Loucy (cell line): ENCODE measurements at regions not wholly inside any gene's neighbourhood (a gene's known extent, or its start where the extent isn't known, plus 50 kb on each side); places are given as distances from the start of the nearest gene placed in this dataset.

ENCODE experiments used
- H2AFZ ChIP-seq: fragments of 200-600 bp; sonication (generic); 2 replicates; pipeline ENCODE4 v1.6.0; 2016; ENCODE audit warnings: antibody characterized with exemption, mild to moderate bottlenecking, low read length, moderate library complexity
- H3F3A ChIP-seq: fragments of 200-600 bp; 2 replicates; pipeline ENCODE4 v1.6.0; 2016; ENCODE audit warnings: antibody characterized with exemption, low read depth, mild to moderate bottlenecking
- H3K27me3 ChIP-seq: fragments of 200-600 bp; sonication (generic); 2 replicates; pipeline ENCODE4 v1.6.1; 2014; ENCODE audit warnings: low read length, mild to moderate bottlenecking; ENCODE audit not compliant: insufficient read depth, poor library complexity, severe bottlenecking
- H3K36me3 ChIP-seq: fragments of 200-600 bp; sonication (generic); 2 replicates; pipeline ENCODE4 v1.6.1; 2016; ENCODE audit warnings: low read length; ENCODE audit not compliant: insufficient read depth
- H3K4me1 ChIP-seq: fragments of 200-600 bp; sonication (generic); 2 replicates; pipeline ENCODE4 v1.5.1; 2014; ENCODE audit warnings: low read length, mild to moderate bottlenecking; ENCODE audit not compliant: insufficient read depth, poor library complexity, severe bottlenecking
- H3K4me2 ChIP-seq: fragments of 200-600 bp; sonication (generic); 2 replicates; pipeline ENCODE4 v1.6.0; 2014; ENCODE audit warnings: antibody characterized with exemption, low read length, low read depth, mild to moderate bottlenecking; ENCODE audit not compliant: poor library complexity, severe bottlenecking
- H3K4me3 ChIP-seq: fragments of 200-600 bp; sonication (generic); 2 replicates; pipeline ENCODE4 v1.5.1; 2014; ENCODE audit warnings: low read length, mild to moderate bottlenecking, mixed read lengths; ENCODE audit not compliant: poor library complexity, severe bottlenecking
- H3K79me2 ChIP-seq: fragments of 200-600 bp; sonication (generic); 2 replicates; pipeline ENCODE4 v1.6.1; 2014; ENCODE audit warnings: low read length; ENCODE audit not compliant: insufficient read depth
- H3K9ac ChIP-seq: fragments of 200-600 bp; sonication (generic); 2 replicates; pipeline ENCODE4 v1.6.0; 2014; ENCODE audit warnings: mild to moderate bottlenecking, low read depth, low read length, moderate library complexity; ENCODE audit not compliant: poor library complexity, severe bottlenecking
- H3K9me2 ChIP-seq: fragments of 200-600 bp; sonication (generic); replicated peaks from 2 replicates; pipeline ENCODE4 v1.6.1; 2016; ENCODE audit warnings: low read depth, low read length, mixed read lengths
- H3K9me3 ChIP-seq: fragments of 200-600 bp; sonication (generic); 2 replicates; pipeline ENCODE4 v1.6.1; 2014; ENCODE audit warnings: mild to moderate bottlenecking, antibody characterized with exemption, low read length, low read depth; ENCODE audit not compliant: insufficient read depth
- H4K20me1 ChIP-seq: fragments of 200-600 bp; sonication (generic); 2 replicates; pipeline ENCODE4 v1.6.0; 2014; ENCODE audit warnings: antibody characterized with exemption, low read length, mild to moderate bottlenecking; ENCODE audit not compliant: insufficient read depth, poor library complexity, severe bottlenecking
- EZH2phosphoT487 ChIP-seq: fragments of 200-600 bp; IDR thresholded peaks from 2 replicates; pipeline ENCODE4 v1.6.1; 2018; ENCODE audit warnings: antibody characterized with exemption, mild to moderate bottlenecking, moderate library complexity, borderline replicate concordance
- TF ChIP-seq, protein P1 (sequence below): fragments of 200-600 bp; sonication (generic); conservative IDR thresholded peaks from 2 replicates; pipeline ENCODE4 v1.5.1; 2014; ENCODE audit warnings: mild to moderate bottlenecking, antibody characterized with exemption, low read length

DNA sequence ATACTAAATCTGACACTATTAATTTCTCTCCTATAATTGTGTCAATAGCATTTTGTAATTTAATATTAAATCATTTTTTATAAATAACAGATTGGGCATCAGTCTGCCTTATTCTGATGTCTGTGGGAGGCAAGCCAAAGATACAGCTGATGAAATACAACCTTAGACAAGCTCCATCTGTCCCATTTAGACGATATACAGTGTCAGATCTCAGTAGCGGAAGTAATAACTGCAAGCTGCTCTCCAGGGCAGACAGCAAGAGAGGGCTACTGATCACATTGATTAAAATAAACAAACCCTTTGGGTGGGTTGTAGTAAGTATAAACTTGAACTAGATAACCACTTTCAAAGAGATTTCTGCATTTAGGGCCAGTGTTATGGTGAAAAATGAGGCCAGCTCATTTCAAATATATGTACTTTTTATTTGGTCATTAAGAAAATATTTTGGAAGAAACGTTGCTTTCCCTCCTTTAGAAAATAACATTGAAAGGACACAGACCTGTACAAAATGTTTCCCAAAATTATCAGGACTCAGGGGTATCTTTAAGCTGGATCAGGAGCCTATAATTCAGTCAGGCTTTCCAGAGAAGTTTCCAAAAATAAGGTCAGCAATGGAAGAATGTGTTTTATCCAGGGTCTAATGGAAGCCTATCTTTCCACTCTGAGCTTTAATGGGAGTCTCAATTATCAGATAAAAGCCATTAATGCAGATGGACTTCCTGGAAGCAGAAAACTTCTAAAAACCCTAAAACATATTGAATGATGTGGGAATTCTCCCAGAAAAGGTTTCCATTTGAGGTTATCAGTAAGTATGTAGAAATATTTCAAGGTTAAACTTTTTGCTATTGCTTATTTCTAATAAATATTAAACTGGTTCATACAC, 1028.8 kb upstream of the IGFBP7 start:
- H4K20me1 ChIP-seq, result no peaks in the 10 kb centered on the region
- H3K27me3 ChIP-seq, result no peaks in the 10 kb centered on the region
- H3K9me3 ChIP-seq, result no peaks in the 10 kb centered on the region
- no peaks in the 10 kb centered on the region for H3F3A ChIP-seq
- H3K9ac ChIP-seq, result no peak overlapping the region
- no peak for TF ChIP-seq EZH2phosphoT487
- TF ChIP-seq, protein P1, sequence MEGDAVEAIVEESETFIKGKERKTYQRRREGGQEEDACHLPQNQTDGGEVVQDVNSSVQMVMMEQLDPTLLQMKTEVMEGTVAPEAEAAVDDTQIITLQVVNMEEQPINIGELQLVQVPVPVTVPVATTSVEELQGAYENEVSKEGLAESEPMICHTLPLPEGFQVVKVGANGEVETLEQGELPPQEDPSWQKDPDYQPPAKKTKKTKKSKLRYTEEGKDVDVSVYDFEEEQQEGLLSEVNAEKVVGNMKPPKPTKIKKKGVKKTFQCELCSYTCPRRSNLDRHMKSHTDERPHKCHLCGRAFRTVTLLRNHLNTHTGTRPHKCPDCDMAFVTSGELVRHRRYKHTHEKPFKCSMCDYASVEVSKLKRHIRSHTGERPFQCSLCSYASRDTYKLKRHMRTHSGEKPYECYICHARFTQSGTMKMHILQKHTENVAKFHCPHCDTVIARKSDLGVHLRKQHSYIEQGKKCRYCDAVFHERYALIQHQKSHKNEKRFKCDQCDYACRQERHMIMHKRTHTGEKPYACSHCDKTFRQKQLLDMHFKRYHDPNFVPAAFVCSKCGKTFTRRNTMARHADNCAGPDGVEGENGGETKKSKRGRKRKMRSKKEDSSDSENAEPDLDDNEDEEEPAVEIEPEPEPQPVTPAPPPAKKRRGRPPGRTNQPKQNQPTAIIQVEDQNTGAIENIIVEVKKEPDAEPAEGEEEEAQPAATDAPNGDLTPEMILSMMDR, result no peak
- H3K4me1 ChIP-seq, result no peaks in the 10 kb centered on the region
- H2AFZ ChIP-seq, result no peak overlapping the region
- H3K9me2 ChIP-seq, result no peaks in the 10 kb centered on the region
- H3K79me2 ChIP-seq, result no peaks in the 10 kb centered on the region
- no peak overlapping the region for H3K4me2 ChIP-seq
- H3K36me3 ChIP-seq, result no peaks in the 10 kb centered on the region
- no peak overlapping the region for H3K4me3 ChIP-seq

DNA sequence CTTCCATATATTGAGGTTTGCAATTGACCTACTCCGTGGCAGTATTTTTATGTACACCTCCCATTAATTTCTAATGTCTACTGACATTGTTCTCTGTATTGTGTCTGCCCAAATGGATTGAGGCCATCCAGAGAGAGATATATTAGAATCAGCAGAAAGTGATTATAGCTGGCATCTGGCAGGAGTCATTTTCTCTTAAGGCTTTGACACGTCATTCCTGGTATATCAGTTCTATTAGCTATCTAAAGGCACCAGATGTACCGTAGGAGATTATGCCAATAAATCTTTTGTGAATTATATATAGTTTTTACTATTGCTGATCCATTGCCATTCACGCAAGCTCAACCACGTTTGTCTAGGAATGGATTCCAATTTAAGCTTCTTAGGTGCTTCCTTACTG, 1026.4 kb upstream of the IGFBP7 start:
- Histone ChIP-seq H3K27me3 (no peaks in the 10 kb centered on the region), H3K36me3 (no peaks in the 10 kb centered on the region), H3K79me2 (no peaks in the 10 kb centered on the region), H3K9me3 (no peaks in the 10 kb centered on the region), H2AFZ (no peak overlapping the region), H3K4me3 (no peak overlapping the region), H3K4me1 (no peaks in the 10 kb centered on the region), H3F3A (no peaks in the 10 kb centered on the region), H3K9ac (no peak overlapping the region), H3K4me2 (no peak overlapping the region), H3K9me2 (no peaks in the 10 kb centered on the region), H4K20me1 (no peaks in the 10 kb centered on the region)
- no peak for TF ChIP-seq EZH2phosphoT487
- TF ChIP-seq, protein P1, result no peak

DNA sequence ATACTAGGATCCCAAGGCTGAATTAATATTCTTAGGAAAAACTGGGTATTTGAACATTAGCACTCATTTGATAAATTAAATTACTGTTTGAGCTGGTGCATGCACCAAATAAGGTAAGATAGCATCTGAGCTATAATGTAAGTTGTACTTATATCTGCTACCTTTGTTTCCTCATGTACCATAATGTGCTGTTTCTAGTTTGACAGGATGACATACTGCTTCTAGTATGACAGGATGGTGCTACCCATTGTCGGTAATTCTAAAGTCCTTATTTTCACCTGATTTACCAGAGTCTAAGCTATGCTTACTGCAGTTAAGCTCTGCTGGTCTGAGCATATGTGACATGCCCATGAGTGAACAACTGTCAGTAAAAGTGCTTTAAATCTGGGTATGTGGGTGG, 1017.5 kb upstream of the IGFBP7 start:
- Histone ChIP-seq H2AFZ (no peak overlapping the region), H3K4me2 (no peak overlapping the region), H4K20me1 (no peaks in the 10 kb centered on the region), H3F3A (no peaks in the 10 kb centered on the region), H3K9me2 (no peaks in the 10 kb centered on the region; the same call in 1 of the 2 replicates), H3K36me3 (no peaks in the 10 kb centered on the region), H3K27me3 (no peaks in the 10 kb centered on the region), H3K4me1 (no peaks in the 10 kb centered on the region), H3K4me3 (no peak overlapping the region), H3K9me3 (no peaks in the 10 kb centered on the region), H3K79me2 (no peaks in the 10 kb centered on the region), H3K9ac (no peak overlapping the region)
- TF ChIP-seq EZH2phosphoT487, result no peak

DNA sequence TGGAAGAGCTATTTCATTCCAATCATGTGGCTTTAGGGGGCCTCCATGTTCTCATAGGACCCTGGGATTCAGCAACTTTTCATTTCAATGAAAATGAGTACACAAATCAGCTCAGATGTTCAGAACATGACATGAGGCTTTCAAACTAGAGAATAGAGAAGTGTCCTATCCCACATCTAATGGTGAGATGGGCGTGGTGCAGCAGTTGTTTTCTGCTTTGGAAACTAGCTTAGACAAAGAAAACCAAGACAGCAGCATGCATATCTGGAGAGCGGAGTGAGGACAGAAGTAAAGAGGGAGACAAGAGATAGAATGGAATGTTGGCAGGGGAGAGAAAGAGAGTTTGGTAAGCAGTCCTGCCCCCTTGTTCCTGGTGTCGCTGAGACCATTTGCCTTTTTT, 1009.1 kb upstream of the IGFBP7 start:
- TF ChIP-seq, protein P1, result no peak
- TF ChIP-seq EZH2phosphoT487, result no peak
- Histone ChIP-seq H3K36me3 (no peaks in the 10 kb centered on the region), H3K4me1 (no peaks in the 10 kb centered on the region), H3K27me3 (no peaks in the 10 kb centered on the region), H2AFZ (no peak overlapping the region), H3K4me3 (no peak overlapping the region), H3K9ac (no peak overlapping the region), H3K9me2 (no peaks in the 10 kb centered on the region), H4K20me1 (no peaks in the 10 kb centered on the region), H3K79me2 (no peaks in the 10 kb centered on the region), H3K9me3 (no peaks in the 10 kb centered on the region), H3F3A (no peaks in the 10 kb centered on the region), H3K4me2 (no peak overlapping the region)
